Testis (tissue), 2 donors: ENCODE measurements at regions not wholly inside any gene's neighbourhood (a gene's known extent, or its start where the extent isn't known, plus 50 kb on each side); places are given as distances from the start of the nearest gene placed in this dataset.

ENCODE experiments used
- DNase-seq: peaks from one replicate; pipeline ENCODE4 v3.0.0-alpha.2; 2019
- H3K27ac ChIP-seq, 2 donors: fragments of 200-600 bp; sonication (generic); one replicate each; pipeline ENCODE4 v1.5.1; 2019
- H3K27me3 ChIP-seq: fragments of 200-600 bp; sonication (generic); one replicate; pipeline ENCODE4 v1.5.1; 2019
- H3K36me3 ChIP-seq: fragments of 200-600 bp; sonication (generic); one replicate; pipeline ENCODE4 v1.5.1; 2017; ENCODE audit warnings: low read depth; ENCODE audit errors: missing control alignments
- H3K4me1 ChIP-seq: fragments of 200-600 bp; sonication (generic); one replicate; pipeline ENCODE4 v1.5.1; 2019
- H3K4me3 ChIP-seq, 2 donors: fragments of 200-600 bp; sonication (generic); one replicate each; pipeline ENCODE4 v1.5.1; 2017 to 2019
- H3K9me3 ChIP-seq: fragments of 200-600 bp; sonication (generic); one replicate; pipeline ENCODE4 v1.5.1; 2017
- POLR2A ChIP-seq: fragments of 450-650 bp; IDR thresholded peaks from one replicate; pipeline ENCODE4 v1.6.1; 2017; ENCODE audit warnings: antibody characterized with exemption, mild to moderate bottlenecking, moderate library complexity
- WGBS, 2 donors: methylation state at CpG; one replicate each; pipeline ENCODE4 v1.1.5; 2018; 5-methylcytosine and 5-hydroxymethylcytosine counted together
- intact Hi-C: fragments of 100-400 bp; cut with DNase I; formaldehyde crosslinking; loops from one replicate; pipeline ENCODE4 v1.15.1; 2023; ENCODE audit warnings: low total_unique reads
- TF ChIP-seq, protein P1 (sequence below), 3 experiments: fragments of 450-650 bp in 2 of 3; fragments of 200-600 bp in 1 of 3; sonication (generic) in 1 of 3; IDR thresholded peaks; one replicate each; pipeline ENCODE4 v1.5.1; 2016 to 2019; ENCODE audit warnings: antibody characterized with exemption in 3 of 3, mild to moderate bottlenecking in 2 of 3, moderate library complexity in 1 of 3

GRCh38 chr1:222331765-222332164 lies 216.1 kb downstream of the HHIPL2 start:
- Histone ChIP-seq H3K9me3 (no peaks in the 10 kb centered on the region), H3K4me1 (no peaks in the 10 kb centered on the region), H3K4me3 (no peak overlapping the region), H3K36me3 (no peaks in the 10 kb centered on the region), H3K27ac (no peak overlapping the region), H3K27me3 (no peaks in the 10 kb centered on the region)
- no peak for DNase-seq
- TF ChIP-seq POLR2A: no peak
- TF ChIP-seq, protein P1, sequence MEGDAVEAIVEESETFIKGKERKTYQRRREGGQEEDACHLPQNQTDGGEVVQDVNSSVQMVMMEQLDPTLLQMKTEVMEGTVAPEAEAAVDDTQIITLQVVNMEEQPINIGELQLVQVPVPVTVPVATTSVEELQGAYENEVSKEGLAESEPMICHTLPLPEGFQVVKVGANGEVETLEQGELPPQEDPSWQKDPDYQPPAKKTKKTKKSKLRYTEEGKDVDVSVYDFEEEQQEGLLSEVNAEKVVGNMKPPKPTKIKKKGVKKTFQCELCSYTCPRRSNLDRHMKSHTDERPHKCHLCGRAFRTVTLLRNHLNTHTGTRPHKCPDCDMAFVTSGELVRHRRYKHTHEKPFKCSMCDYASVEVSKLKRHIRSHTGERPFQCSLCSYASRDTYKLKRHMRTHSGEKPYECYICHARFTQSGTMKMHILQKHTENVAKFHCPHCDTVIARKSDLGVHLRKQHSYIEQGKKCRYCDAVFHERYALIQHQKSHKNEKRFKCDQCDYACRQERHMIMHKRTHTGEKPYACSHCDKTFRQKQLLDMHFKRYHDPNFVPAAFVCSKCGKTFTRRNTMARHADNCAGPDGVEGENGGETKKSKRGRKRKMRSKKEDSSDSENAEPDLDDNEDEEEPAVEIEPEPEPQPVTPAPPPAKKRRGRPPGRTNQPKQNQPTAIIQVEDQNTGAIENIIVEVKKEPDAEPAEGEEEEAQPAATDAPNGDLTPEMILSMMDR (IDR thresholded peaks at IDR 0.05): no peak
- intact Hi-C loops: no loop called here

- H3K36me3 ChIP-seq: no peaks in the 10 kb centered on the region
- H3K27me3 ChIP-seq: no peaks in the 10 kb centered on the region
- H3K4me1 ChIP-seq: no peaks in the 10 kb centered on the region
- no peak overlapping the region for H3K27ac ChIP-seq
- TF ChIP-seq, protein P1 (IDR thresholded peaks at IDR 0.05): no peak
- TF ChIP-seq POLR2A: no peak
- intact Hi-C loops: no loop called here
- no peak overlapping the region for H3K4me3 ChIP-seq
- H3K9me3 ChIP-seq: no peaks in the 10 kb centered on the region
- no peak for DNase-seq
- 73 to 80% methylated on average over 1 of the region's 1 CpG for WGBS, 2 donors
Measured at GRCh38 chr1:222331340-222331739, 216.6 kb downstream of the HHIPL2 start.

GRCh38 chr1:222329493-222330045 lies 218.3 kb downstream of the HHIPL2 start:
- H3K27me3 ChIP-seq: no peaks in the 10 kb centered on the region
- H3K9me3 ChIP-seq: no peaks in the 10 kb centered on the region
- H3K4me3 ChIP-seq: no peak overlapping the region
- intact Hi-C loops: no loop called here
- no peak for TF ChIP-seq POLR2A
- TF ChIP-seq, protein P1 (IDR thresholded peaks at IDR 0.05): no peak
- H3K27ac ChIP-seq: no peak overlapping the region
- no peak for DNase-seq
- no peaks in the 10 kb centered on the region for H3K36me3 ChIP-seq
- H3K4me1 ChIP-seq: no peaks in the 10 kb centered on the region
- WGBS, 2 donors: 78 to 89% methylated on average over 3 of the region's 3 CpGs

GRCh38 chr1:222326710-222327036 lies 221.2 kb downstream of the HHIPL2 start:
- no peaks in the 10 kb centered on the region for H3K27me3 ChIP-seq
- H3K27ac ChIP-seq: no peak overlapping the region
- no peaks in the 10 kb centered on the region for H3K4me1 ChIP-seq
- no peaks in the 10 kb centered on the region for H3K9me3 ChIP-seq
- TF ChIP-seq, protein P1 (IDR thresholded peaks at IDR 0.05): no peak
- TF ChIP-seq POLR2A: no peak
- H3K36me3 ChIP-seq: no peaks in the 10 kb centered on the region
- intact Hi-C loops: no loop called here
- DNase-seq: no peak
- H3K4me3 ChIP-seq: no peak overlapping the region

DNA sequence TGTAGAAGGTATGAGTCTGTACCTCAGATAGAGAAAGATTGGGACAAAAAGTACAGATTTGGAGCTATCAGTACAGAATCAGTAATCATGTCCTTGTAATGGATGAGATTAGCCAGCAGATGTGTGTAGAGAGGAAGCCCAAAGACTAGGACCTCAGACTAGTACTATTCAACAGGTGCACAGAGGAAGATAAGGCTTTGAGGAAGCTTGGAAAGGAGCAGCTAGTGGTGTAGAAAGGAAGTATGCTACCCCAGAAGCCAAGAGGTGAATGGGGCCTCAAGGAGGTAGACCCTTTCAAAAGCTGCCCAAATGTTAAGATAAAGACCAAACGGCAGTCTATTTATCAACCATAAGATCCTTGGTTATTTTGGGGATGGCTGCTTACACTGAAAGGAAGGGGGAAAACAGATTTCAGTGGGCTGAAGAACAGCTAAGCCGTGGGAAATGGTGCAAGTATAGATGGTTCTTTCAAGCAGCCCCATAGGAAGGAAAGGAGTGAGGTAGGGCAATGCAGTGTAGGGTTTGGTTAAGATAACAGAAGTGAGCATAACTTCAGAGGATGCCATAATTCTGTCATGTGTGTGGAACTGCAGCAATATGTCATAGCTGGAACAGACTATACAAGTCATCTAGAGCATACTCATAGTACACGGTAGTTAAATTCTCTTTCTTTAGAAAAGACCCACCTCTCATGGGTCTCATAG lies 221.7 kb downstream of the HHIPL2 start:
- Histone ChIP-seq H3K9me3 (no peaks in the 10 kb centered on the region), H3K36me3 (no peaks in the 10 kb centered on the region), H3K4me3 (no peak overlapping the region), H3K4me1 (no peaks in the 10 kb centered on the region), H3K27me3 (no peaks in the 10 kb centered on the region), H3K27ac (no peak overlapping the region)
- TF ChIP-seq, protein P1 (IDR thresholded peaks at IDR 0.05): no peak
- TF ChIP-seq POLR2A: no peak
- no peak for DNase-seq
- WGBS, 2 donors: 80 to 82% methylated on average over 3 of the region's 3 CpGs
- intact Hi-C loops: no loop called here
